ENCODE measurements at regions not wholly inside any gene's neighbourhood (a gene's known extent, or its start where the extent isn't known, plus 50 kb on each side); places are given as distances from the start of the nearest gene placed in this dataset.
"Not testable (repeated sequence)": the region's sequence is repeated elsewhere in the genome, so short reads cannot be mapped to it uniquely, and the experiment has no call there.

DNA sequence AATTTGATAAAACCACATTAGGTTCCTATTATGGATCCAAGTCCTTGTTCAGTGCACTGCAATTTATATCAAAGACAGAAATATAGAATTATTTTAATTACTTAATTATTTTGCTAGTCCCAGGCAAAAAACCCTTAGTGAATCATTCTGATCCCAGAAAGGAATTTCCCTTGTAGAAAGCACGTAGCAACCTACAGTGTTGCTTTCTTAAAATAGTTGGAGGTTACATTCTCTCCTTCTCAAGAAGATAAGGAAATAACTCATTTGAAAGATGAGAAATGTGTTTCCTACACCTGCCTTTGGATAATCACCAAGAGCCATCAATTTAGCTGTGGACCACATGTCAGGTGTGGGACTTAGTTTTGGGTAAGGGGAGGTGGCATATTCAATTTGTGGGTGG is 434.9 kb downstream of the SHISA9 start:
- Histone ChIP-seq H3K36me3 (ENCODE audit: control insufficient read depth in 5 of 5, insufficient read depth in 5 of 5, low read length in 5 of 5) (no peaks in the 10 kb centered on the region), H3K27ac (ENCODE audit: low read depth, low read length) (no peak overlapping the region), H3K9me3 (ENCODE audit: control insufficient read depth in 5 of 5, low read length in 5 of 5) (peaks cover 0 to 8% (median 3%) of the 10 kb centered on the region in 5 donors), H3K4me1 (ENCODE audit: control insufficient read depth in 5 of 5, insufficient read depth in 5 of 5, low read length in 5 of 5) (no peaks in the 10 kb centered on the region), H3K4me3 (ENCODE audit: low read depth in 1 of 5, low read length in 5 of 5) (no peak overlapping the region), H3K27me3 (ENCODE audit: control insufficient read depth in 5 of 5, insufficient read depth in 4 of 5, low read length in 5 of 5) (peaks cover 0 to 4% (median 0%) of the 10 kb centered on the region in 5 donors), H3K9ac (ENCODE audit: low read length in 5 of 5) (no peak overlapping the region)

GRCh38 chr16:13336907-13337881 is 435.8 kb downstream of the SHISA9 start:
- not testable (repeated sequence) for H3K36me3 ChIP-seq (ENCODE audit: control insufficient read depth in 5 of 5, insufficient read depth in 5 of 5, low read length in 5 of 5); H3K27me3 ChIP-seq (ENCODE audit: control insufficient read depth in 5 of 5, insufficient read depth in 4 of 5, low read length in 5 of 5); H3K9me3 ChIP-seq (ENCODE audit: control insufficient read depth in 5 of 5, low read length in 5 of 5); H3K4me1 ChIP-seq (ENCODE audit: control insufficient read depth in 5 of 5, insufficient read depth in 5 of 5, low read length in 5 of 5); H3K4me3 ChIP-seq (ENCODE audit: low read depth in 1 of 5, low read length in 5 of 5); H3K9ac ChIP-seq (ENCODE audit: low read length in 5 of 5); H3K27ac ChIP-seq (ENCODE audit: low read depth, low read length)

DNA sequence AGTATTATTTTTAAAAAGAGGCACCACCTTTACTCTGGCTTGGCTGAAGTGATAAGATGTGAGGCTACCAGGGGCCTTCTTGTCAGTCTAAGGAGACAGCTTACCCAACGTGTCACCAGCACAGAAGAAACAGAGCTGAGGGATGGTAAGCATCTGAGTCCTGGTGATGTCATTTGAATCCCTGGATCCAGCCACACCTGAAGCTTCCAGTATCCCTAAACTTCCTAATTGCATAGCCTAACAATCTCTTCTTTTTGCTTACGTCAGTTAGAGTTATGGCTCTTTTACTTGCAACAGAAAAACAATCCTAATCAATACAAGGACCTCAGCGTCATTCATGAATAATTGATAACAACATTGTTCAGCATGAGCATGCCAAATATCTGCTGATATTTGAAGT is 436.6 kb downstream of the SHISA9 start:
- peaks cover 0 to 8% (median 3%) of the 10 kb centered on the region in 5 donors for H3K9me3 ChIP-seq (ENCODE audit: control insufficient read depth in 5 of 5, low read length in 5 of 5)
- H3K4me3 ChIP-seq (ENCODE audit: low read depth in 1 of 5, low read length in 5 of 5) = no peak overlapping the region
- no peak overlapping the region for H3K27ac ChIP-seq (ENCODE audit: low read depth, low read length)
- no peaks in the 10 kb centered on the region for H3K27me3 ChIP-seq (ENCODE audit: control insufficient read depth in 5 of 5, insufficient read depth in 4 of 5, low read length in 5 of 5)
- no peaks in the 10 kb centered on the region for H3K36me3 ChIP-seq (ENCODE audit: control insufficient read depth in 5 of 5, insufficient read depth in 5 of 5, low read length in 5 of 5)
- H3K9ac ChIP-seq (ENCODE audit: low read length in 5 of 5) = no peak overlapping the region
- no peaks in the 10 kb centered on the region for H3K4me1 ChIP-seq (ENCODE audit: control insufficient read depth in 5 of 5, insufficient read depth in 5 of 5, low read length in 5 of 5)

GRCh38 chr16:13342675-13343074 is 441.3 kb downstream of the SHISA9 start:
- no peak overlapping the region for H3K27ac ChIP-seq (ENCODE audit: low read depth, low read length)
- H3K4me3 ChIP-seq (ENCODE audit: low read depth in 1 of 5, low read length in 5 of 5) = no peak overlapping the region
- peaks cover 0 to 8% (median 3%) of the 10 kb centered on the region in 5 donors for H3K9me3 ChIP-seq (ENCODE audit: control insufficient read depth in 5 of 5, low read length in 5 of 5)
- no peaks in the 10 kb centered on the region for H3K36me3 ChIP-seq (ENCODE audit: control insufficient read depth in 5 of 5, insufficient read depth in 5 of 5, low read length in 5 of 5)
- no peak overlapping the region for H3K9ac ChIP-seq (ENCODE audit: low read length in 5 of 5)
- H3K27me3 ChIP-seq (ENCODE audit: control insufficient read depth in 5 of 5, insufficient read depth in 4 of 5, low read length in 5 of 5) = no peaks in the 10 kb centered on the region
- no peaks in the 10 kb centered on the region for H3K4me1 ChIP-seq (ENCODE audit: control insufficient read depth in 5 of 5, insufficient read depth in 5 of 5, low read length in 5 of 5)

- peaks cover 0 to 8% (median 3%) of the 10 kb centered on the region in 5 donors for H3K9me3 ChIP-seq (ENCODE audit: control insufficient read depth in 5 of 5, low read length in 5 of 5)
- no peaks in the 10 kb centered on the region for H3K27me3 ChIP-seq (ENCODE audit: control insufficient read depth in 5 of 5, insufficient read depth in 4 of 5, low read length in 5 of 5)
- no peaks in the 10 kb centered on the region for H3K36me3 ChIP-seq (ENCODE audit: control insufficient read depth in 5 of 5, insufficient read depth in 5 of 5, low read length in 5 of 5)
- no peak overlapping the region for H3K27ac ChIP-seq (ENCODE audit: low read depth, low read length)
- H3K4me1 ChIP-seq (ENCODE audit: control insufficient read depth in 5 of 5, insufficient read depth in 5 of 5, low read length in 5 of 5) = no peaks in the 10 kb centered on the region
- no peak overlapping the region for H3K4me3 ChIP-seq (ENCODE audit: low read depth in 1 of 5, low read length in 5 of 5)
- H3K9ac ChIP-seq (ENCODE audit: low read length in 5 of 5) = no peak overlapping the region
These were observed 442.6 kb downstream of the SHISA9 start for GRCh38 chr16:13344001-13344400.

- H3K4me1 ChIP-seq (ENCODE audit: control insufficient read depth in 5 of 5, insufficient read depth in 5 of 5, low read length in 5 of 5) = no peaks in the 10 kb centered on the region
- no peaks in the 10 kb centered on the region for H3K36me3 ChIP-seq (ENCODE audit: control insufficient read depth in 5 of 5, insufficient read depth in 5 of 5, low read length in 5 of 5)
- H3K27me3 ChIP-seq (ENCODE audit: control insufficient read depth in 5 of 5, insufficient read depth in 4 of 5, low read length in 5 of 5) = peaks cover 0 to 2% (median 0%) of the 10 kb centered on the region in 5 donors
- no peak overlapping the region for H3K9ac ChIP-seq (ENCODE audit: low read length in 5 of 5)
- H3K27ac ChIP-seq (ENCODE audit: low read depth, low read length) = no peak overlapping the region
- no peaks in the 10 kb centered on the region for H3K9me3 ChIP-seq (ENCODE audit: control insufficient read depth in 5 of 5, low read length in 5 of 5)
- H3K4me3 ChIP-seq (ENCODE audit: low read depth in 1 of 5, low read length in 5 of 5) = no peak overlapping the region
These were observed 447.0 kb downstream of the SHISA9 start for GRCh38 chr16:13348416-13348815.

GRCh38 chr16:13350000-13350399 is 448.6 kb downstream of the SHISA9 start:
- Histone ChIP-seq H3K36me3 (ENCODE audit: control insufficient read depth in 5 of 5, insufficient read depth in 5 of 5, low read length in 5 of 5) (no peaks in the 10 kb centered on the region), H3K4me3 (ENCODE audit: low read depth in 1 of 5, low read length in 5 of 5) (no peak overlapping the region), H3K4me1 (ENCODE audit: control insufficient read depth in 5 of 5, insufficient read depth in 5 of 5, low read length in 5 of 5) (no peaks in the 10 kb centered on the region), H3K9ac (ENCODE audit: low read length in 5 of 5) (no peak overlapping the region), H3K27me3 (ENCODE audit: control insufficient read depth in 5 of 5, insufficient read depth in 4 of 5, low read length in 5 of 5) (peaks cover 0 to 2% (median 0%) of the 10 kb centered on the region in 5 donors), H3K9me3 (ENCODE audit: control insufficient read depth in 5 of 5, low read length in 5 of 5) (no peaks in the 10 kb centered on the region), H3K27ac (ENCODE audit: low read depth, low read length) (no peak overlapping the region)

DNA sequence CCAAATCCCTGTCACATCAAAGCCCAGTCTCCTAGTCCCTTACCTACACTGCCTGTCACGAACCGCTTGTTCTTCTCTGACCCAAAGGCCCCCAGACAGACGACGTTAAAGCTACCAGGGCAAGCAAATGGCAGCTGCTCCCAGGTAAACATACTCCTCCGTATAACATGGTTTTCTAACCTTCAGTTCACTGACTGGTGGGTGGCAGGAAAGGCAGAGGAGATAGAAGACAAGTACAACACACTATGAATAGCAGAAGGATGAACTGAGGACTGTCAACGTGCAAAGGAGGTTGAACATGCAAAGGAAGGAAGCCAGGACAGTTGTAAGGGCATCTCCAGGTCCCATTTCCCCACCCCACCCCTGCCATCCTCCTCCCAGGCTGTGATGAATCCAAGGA is 449.8 kb downstream of the SHISA9 start:
- no peak overlapping the region for H3K9ac ChIP-seq (ENCODE audit: low read length in 5 of 5)
- no peak overlapping the region for H3K4me3 ChIP-seq (ENCODE audit: low read depth in 1 of 5, low read length in 5 of 5)
- H3K36me3 ChIP-seq (ENCODE audit: control insufficient read depth in 5 of 5, insufficient read depth in 5 of 5, low read length in 5 of 5) = no peaks in the 10 kb centered on the region
- no peaks in the 10 kb centered on the region for H3K9me3 ChIP-seq (ENCODE audit: control insufficient read depth in 5 of 5, low read length in 5 of 5)
- no peak overlapping the region for H3K27ac ChIP-seq (ENCODE audit: low read depth, low read length)
- H3K27me3 ChIP-seq (ENCODE audit: control insufficient read depth in 5 of 5, insufficient read depth in 4 of 5, low read length in 5 of 5) = peaks cover 0 to 2% (median 0%) of the 10 kb centered on the region in 5 donors
- H3K4me1 ChIP-seq (ENCODE audit: control insufficient read depth in 5 of 5, insufficient read depth in 5 of 5, low read length in 5 of 5) = no peaks in the 10 kb centered on the region

DNA sequence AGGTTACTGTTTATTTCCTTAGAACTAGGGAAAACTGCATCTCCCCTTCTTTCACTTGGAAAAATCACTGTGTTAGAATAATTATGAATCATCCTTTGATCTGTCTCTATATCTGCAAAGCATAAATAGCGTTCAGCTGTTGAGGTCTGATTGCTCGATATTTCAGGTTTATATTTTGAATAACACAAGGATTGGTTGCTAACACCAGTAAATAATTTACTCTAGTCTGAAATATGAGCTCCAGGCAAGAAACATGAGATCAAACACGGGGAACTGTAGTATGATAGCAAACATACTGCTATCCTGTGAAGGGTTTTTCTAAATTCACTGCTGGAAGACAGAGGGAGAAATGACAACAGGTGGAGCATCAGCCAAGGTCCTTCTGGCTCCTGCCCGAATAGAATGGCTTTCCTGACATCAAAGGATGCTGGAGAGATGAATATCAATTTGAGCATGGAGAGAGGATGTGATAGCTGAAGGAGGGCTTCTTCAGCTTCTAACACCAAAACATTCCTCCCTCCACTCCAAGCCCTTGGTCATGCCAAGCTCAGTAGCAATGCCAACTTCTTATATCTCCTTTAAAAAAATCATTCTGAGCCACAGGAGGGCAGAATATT is 450.3 kb downstream of the SHISA9 start:
- no peaks in the 10 kb centered on the region for H3K4me1 ChIP-seq (ENCODE audit: control insufficient read depth in 5 of 5, insufficient read depth in 5 of 5, low read length in 5 of 5)
- H3K36me3 ChIP-seq (ENCODE audit: control insufficient read depth in 5 of 5, insufficient read depth in 5 of 5, low read length in 5 of 5) = no peaks in the 10 kb centered on the region
- no peak overlapping the region for H3K9ac ChIP-seq (ENCODE audit: low read length in 5 of 5)
- no peaks in the 10 kb centered on the region for H3K9me3 ChIP-seq (ENCODE audit: control insufficient read depth in 5 of 5, low read length in 5 of 5)
- H3K27ac ChIP-seq (ENCODE audit: low read depth, low read length) = no peak overlapping the region
- peaks cover 0 to 2% (median 0%) of the 10 kb centered on the region in 5 donors for H3K27me3 ChIP-seq (ENCODE audit: control insufficient read depth in 5 of 5, insufficient read depth in 4 of 5, low read length in 5 of 5)
- no peak overlapping the region for H3K4me3 ChIP-seq (ENCODE audit: low read depth in 1 of 5, low read length in 5 of 5)

- H3K27me3 ChIP-seq (ENCODE audit: control insufficient read depth in 5 of 5, insufficient read depth in 4 of 5, low read length in 5 of 5); H3K4me1 ChIP-seq (ENCODE audit: control insufficient read depth in 5 of 5, insufficient read depth in 5 of 5, low read length in 5 of 5); H3K9ac ChIP-seq (ENCODE audit: low read length in 5 of 5); H3K4me3 ChIP-seq (ENCODE audit: low read depth in 1 of 5, low read length in 5 of 5); H3K36me3 ChIP-seq (ENCODE audit: control insufficient read depth in 5 of 5, insufficient read depth in 5 of 5, low read length in 5 of 5); H3K27ac ChIP-seq (ENCODE audit: low read depth, low read length); H3K9me3 ChIP-seq (ENCODE audit: control insufficient read depth in 5 of 5, low read length in 5 of 5): not testable (repeated sequence)
These were observed 451.4 kb downstream of the SHISA9 start for GRCh38 chr16:13352796-13353195.
